ENCODE measurements at regions not wholly inside any gene's neighbourhood (a gene's known extent, or its start where the extent isn't known, plus 50 kb on each side); places are given as distances from the start of the nearest gene placed in this dataset.

- no peaks in the 10 kb centered on the region for H3K27me3 ChIP-seq (ENCODE audit: control insufficient read depth, extremely low read depth, insufficient read depth, low read length)
- no peak overlapping the region for H3K27ac ChIP-seq (ENCODE audit: control insufficient read depth, insufficient read depth, low read length)
- H4K20me1 ChIP-seq (ENCODE audit: control insufficient read depth, extremely low read depth, insufficient read depth, low read length): no peaks in the 10 kb centered on the region
- dilution Hi-C loops (cut with MboI; ENCODE audit: extremely low pct_ligation_motif_present, low sequenced_read_pairs): no loop called here
- no peaks in the 10 kb centered on the region for H3K4me1 ChIP-seq (ENCODE audit: control insufficient read depth, extremely low read depth, insufficient read depth, low read length)
- no peak overlapping the region for H3K9ac ChIP-seq (ENCODE audit: control insufficient read depth, extremely low read depth, insufficient read depth, low read length)
- no peak overlapping the region for H3K4me2 ChIP-seq (ENCODE audit: control insufficient read depth, extremely low read depth, insufficient read depth, low read depth, low read length)
- H3K9me1 ChIP-seq (ENCODE audit: control insufficient read depth, extremely low read depth, insufficient read depth, low read length): no peaks in the 10 kb centered on the region
- H3K9me3 ChIP-seq (ENCODE audit: control insufficient read depth, low read depth, low read length): no peaks in the 10 kb centered on the region
- no peak for DNase-seq (ENCODE audit: low read depth, low spot score)
- no peak overlapping the region for H3K4me3 ChIP-seq (ENCODE audit: control insufficient read depth in 2 of 3, extremely low read depth in 1 of 3, insufficient read depth in 2 of 3, low read depth in 1 of 3, low read length in 3 of 3)
- no peak overlapping the region for H2AFZ ChIP-seq (ENCODE audit: control insufficient read depth, low read length)
- TF ChIP-seq, protein P1, sequence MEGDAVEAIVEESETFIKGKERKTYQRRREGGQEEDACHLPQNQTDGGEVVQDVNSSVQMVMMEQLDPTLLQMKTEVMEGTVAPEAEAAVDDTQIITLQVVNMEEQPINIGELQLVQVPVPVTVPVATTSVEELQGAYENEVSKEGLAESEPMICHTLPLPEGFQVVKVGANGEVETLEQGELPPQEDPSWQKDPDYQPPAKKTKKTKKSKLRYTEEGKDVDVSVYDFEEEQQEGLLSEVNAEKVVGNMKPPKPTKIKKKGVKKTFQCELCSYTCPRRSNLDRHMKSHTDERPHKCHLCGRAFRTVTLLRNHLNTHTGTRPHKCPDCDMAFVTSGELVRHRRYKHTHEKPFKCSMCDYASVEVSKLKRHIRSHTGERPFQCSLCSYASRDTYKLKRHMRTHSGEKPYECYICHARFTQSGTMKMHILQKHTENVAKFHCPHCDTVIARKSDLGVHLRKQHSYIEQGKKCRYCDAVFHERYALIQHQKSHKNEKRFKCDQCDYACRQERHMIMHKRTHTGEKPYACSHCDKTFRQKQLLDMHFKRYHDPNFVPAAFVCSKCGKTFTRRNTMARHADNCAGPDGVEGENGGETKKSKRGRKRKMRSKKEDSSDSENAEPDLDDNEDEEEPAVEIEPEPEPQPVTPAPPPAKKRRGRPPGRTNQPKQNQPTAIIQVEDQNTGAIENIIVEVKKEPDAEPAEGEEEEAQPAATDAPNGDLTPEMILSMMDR (optimal IDR thresholded peaks at IDR 0.05 in 1 of 3, IDR thresholded peaks at IDR 0.05 in 1 of 3, conservative IDR thresholded peaks at IDR 0.05 in 1 of 3; ENCODE audit: extremely low read depth in 1 of 3, insufficient read depth in 2 of 3, low read length in 3 of 3): no peak
- no peak for TF ChIP-seq EZH2 (IDR thresholded peaks at IDR 0.05; ENCODE audit: low read length)
- no peaks in the 10 kb centered on the region for H3K36me3 ChIP-seq (ENCODE audit: control insufficient read depth in 2 of 2, extremely low read depth in 1 of 2, insufficient read depth in 2 of 2, low read length in 2 of 2)
- no peak for FAIRE-seq
- no peaks in the 10 kb centered on the region for H3K79me2 ChIP-seq (ENCODE audit: control insufficient read depth, insufficient read depth, low read length)
These were observed 87.6 kb upstream of the PLCXD3 start for GRCh38 chr5:41598011-41598410.

DNA sequence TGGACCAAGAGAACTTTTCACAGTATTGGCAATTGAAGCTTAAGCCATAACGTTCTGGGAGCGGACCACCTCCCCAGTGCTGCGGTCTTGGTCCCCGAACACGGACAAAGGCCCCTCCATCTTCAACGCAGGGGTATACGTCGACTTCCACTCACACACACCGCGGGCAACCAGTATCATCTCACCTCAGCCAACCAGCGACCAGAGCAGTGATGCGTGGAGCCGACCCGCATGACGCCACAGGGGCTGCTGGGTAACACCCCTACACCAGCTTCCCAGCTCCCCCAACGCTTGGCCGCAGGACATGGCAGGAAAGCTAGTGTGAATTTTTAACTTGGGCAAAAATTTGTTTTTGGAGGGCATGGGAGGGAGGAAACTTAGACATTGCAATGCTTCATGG, 77.3 kb upstream of the PLCXD3 start:
- Histone ChIP-seq H3K4me3 (ENCODE audit: control insufficient read depth in 2 of 3, extremely low read depth in 1 of 3, insufficient read depth in 2 of 3, low read depth in 1 of 3, low read length in 3 of 3) (no peak overlapping the region), H3K27me3 (ENCODE audit: control insufficient read depth, extremely low read depth, insufficient read depth, low read length) (no peaks in the 10 kb centered on the region), H3K9me1 (ENCODE audit: control insufficient read depth, extremely low read depth, insufficient read depth, low read length) (no peaks in the 10 kb centered on the region), H3K36me3 (ENCODE audit: control insufficient read depth in 2 of 2, extremely low read depth in 1 of 2, insufficient read depth in 2 of 2, low read length in 2 of 2) (no peaks in the 10 kb centered on the region), H3K9ac (ENCODE audit: control insufficient read depth, extremely low read depth, insufficient read depth, low read length) (no peak overlapping the region), H3K4me2 (ENCODE audit: control insufficient read depth, extremely low read depth, insufficient read depth, low read depth, low read length) (no peak overlapping the region), H2AFZ (ENCODE audit: control insufficient read depth, low read length) (no peak overlapping the region), H3K79me2 (ENCODE audit: control insufficient read depth, insufficient read depth, low read length) (no peaks in the 10 kb centered on the region), H3K4me1 (ENCODE audit: control insufficient read depth, extremely low read depth, insufficient read depth, low read length) (no peaks in the 10 kb centered on the region), H3K9me3 (ENCODE audit: control insufficient read depth, low read depth, low read length) (no peaks in the 10 kb centered on the region), H4K20me1 (ENCODE audit: control insufficient read depth, extremely low read depth, insufficient read depth, low read length) (no peaks in the 10 kb centered on the region), H3K27ac (ENCODE audit: control insufficient read depth, insufficient read depth, low read length) (no peak overlapping the region)
- TF ChIP-seq, protein P1 (optimal IDR thresholded peaks at IDR 0.05 in 1 of 3, IDR thresholded peaks at IDR 0.05 in 1 of 3, conservative IDR thresholded peaks at IDR 0.05 in 1 of 3; ENCODE audit: extremely low read depth in 1 of 3, insufficient read depth in 2 of 3, low read length in 3 of 3): no peak
- TF ChIP-seq EZH2 (IDR thresholded peaks at IDR 0.05; ENCODE audit: low read length): no peak
- DNase-seq (ENCODE audit: low read depth, low spot score): no peak
- dilution Hi-C loops (cut with MboI; ENCODE audit: extremely low pct_ligation_motif_present, low sequenced_read_pairs): no loop called here
- no peak for FAIRE-seq
